H1 (cell line): ENCODE measurements at regions not wholly inside any gene's neighbourhood (a gene's known extent, or its start where the extent isn't known, plus 50 kb on each side); places are given as distances from the start of the nearest gene placed in this dataset.

ENCODE experiments used
- CTCF ChIA-PET: fragments of 300-600 bp; sonication (Branson Sonifier 250); formaldehyde crosslinking; loops from one replicate; lab custom pipeline; 2021; ENCODE audit not compliant: partially characterized antibody; lab: Charles Lee
- POLR2A ChIA-PET: fragments of 300-600 bp; sonication (Branson Sonifier 250); formaldehyde crosslinking; loops from one replicate; lab custom pipeline; 2021; ENCODE audit warnings: inconsistent platforms; ENCODE audit not compliant: partially characterized antibody; lab: Charles Lee
- DNase-seq, 2 experiments: peaks; one replicate each; pipeline versions ENCODE4 v3.0.0 to v3.0.0-alpha.2; 2010 to 2022; ENCODE audit warnings: low spot score in 2 of 2, low read depth in 1 of 2, mixed read lengths in 1 of 2
- FAIRE-seq: peaks from 2 replicates; lab custom pipeline; 2011; peaks lifted over from hg19 to GRCh38; lab: Jason Lieb, UNC
- H2AFZ ChIP-seq: 2 replicates; pipeline ENCODE4 v1.8.1; 2012; ENCODE audit warnings: low read length, inconsistent platforms
- H2AK5ac ChIP-seq: 2 replicates; pipeline ENCODE4 v1.6.1; 2013; ENCODE audit warnings: low read depth, low read length
- H2BK120ac ChIP-seq: replicated peaks from 2 replicates; pipeline ENCODE3; 2013; ENCODE audit warnings: low read depth, low read length, inconsistent platforms
- H2BK12ac ChIP-seq: 2 replicates; pipeline ENCODE4 v1.6.1; 2013; ENCODE audit warnings: low read depth, low read length
- H2BK15ac ChIP-seq: 2 replicates; pipeline ENCODE4 v1.6.1; 2013; ENCODE audit warnings: low read length
- H2BK20ac ChIP-seq: 2 replicates; pipeline ENCODE4 v1.6.1; 2013; ENCODE audit warnings: low read length
- H2BK5ac ChIP-seq: 2 replicates; pipeline ENCODE4 v1.6.1; 2013; ENCODE audit warnings: low read depth, low read length
- H3K14ac ChIP-seq: 2 replicates; pipeline ENCODE4 v1.6.1; 2013; ENCODE audit warnings: inconsistent platforms; ENCODE audit not compliant: insufficient read length
- H3K18ac ChIP-seq: 2 replicates; pipeline ENCODE4 v1.6.1; 2013; ENCODE audit warnings: low read length; ENCODE audit errors: extremely low read depth
- H3K23ac ChIP-seq: 2 replicates; pipeline ENCODE4 v1.6.1; 2013; ENCODE audit warnings: inconsistent platforms; ENCODE audit not compliant: insufficient read length
- H3K23me2 ChIP-seq: 2 replicates; pipeline ENCODE4 v1.6.1; 2013; ENCODE audit warnings: low read depth, low read length
- H3K27ac ChIP-seq: 2 replicates; pipeline ENCODE4 v1.6.1; 2011; ENCODE audit warnings: low read depth, low read length, inconsistent platforms
- H3K27me3 ChIP-seq, 4 experiments: replicated peaks in 1 of 4; 1 replicate in 1 of 4; 2 replicates in 3 of 4; pipeline versions ENCODE4 v1.6.1 to v1.8.1; 2011 to 2013; ENCODE audit warnings: low read length in 3 of 4, mild to moderate bottlenecking in 3 of 4, inconsistent platforms in 2 of 4, mixed read lengths in 2 of 4, moderate library complexity in 1 of 4; ENCODE audit not compliant: control insufficient read depth in 3 of 4, insufficient read depth in 3 of 4; ENCODE audit errors: extremely low read depth in 1 of 4
- H3K36me3 ChIP-seq, 4 experiments: 2 replicates each; pipeline versions ENCODE4 v1.6.1 to v1.8.1; 2011 to 2013; ENCODE audit warnings: mild to moderate bottlenecking in 4 of 4, low read length in 3 of 4, moderate library complexity in 2 of 4, control low read depth in 1 of 4, inconsistent platforms in 1 of 4; ENCODE audit not compliant: insufficient read depth in 4 of 4, control insufficient read depth in 2 of 4
- H3K4ac ChIP-seq: replicated peaks from 2 replicates; pipeline ENCODE3; 2013; ENCODE audit warnings: low read length, low read depth, mixed read lengths, inconsistent platforms; ENCODE audit not compliant: insufficient read length
- H3K4me1 ChIP-seq, 4 experiments: replicated peaks in 1 of 4; 1 replicate in 1 of 4; 2 replicates in 3 of 4; pipeline versions ENCODE4 v1.6.1 to v1.8.1; 2011 to 2013; ENCODE audit warnings: low read length in 3 of 4, inconsistent platforms in 2 of 4, mixed read lengths in 1 of 4; ENCODE audit not compliant: insufficient read depth in 4 of 4, control insufficient read depth in 3 of 4
- H3K4me2 ChIP-seq, 2 experiments: 2 replicates each; pipeline versions ENCODE4 v1.6.1 to v1.8.1; 2011 to 2013; ENCODE audit warnings: low read depth in 2 of 2, low read length in 2 of 2, control low read depth in 1 of 2, inconsistent platforms in 1 of 2, mild to moderate bottlenecking in 1 of 2; ENCODE audit not compliant: insufficient read depth in 1 of 2
- H3K4me3 ChIP-seq, 4 experiments: fragments of 200-600, 300-600 bp in 1 of 4; sonication (generic), shearing (Covaris generic), sonication (Bioruptor Twin) in 1 of 4; 2 replicates each; pipeline versions ENCODE4 v1.5.1 to v1.8.1; 2011 to 2016; ENCODE audit warnings: low read length in 4 of 4, low read depth in 3 of 4, control low read depth in 2 of 4, inconsistent platforms in 2 of 4, mild to moderate bottlenecking in 2 of 4, mixed read lengths in 1 of 4, moderate library complexity in 1 of 4; ENCODE audit not compliant: insufficient read depth in 2 of 4; ENCODE audit errors: extremely low read depth in 1 of 4
- H3K56ac ChIP-seq: replicated peaks from 2 replicates; pipeline ENCODE3; 2013; ENCODE audit warnings: low read depth, mild to moderate bottlenecking, mixed read lengths, low read length, inconsistent platforms; ENCODE audit not compliant: insufficient read length
- H3K79me1 ChIP-seq: 2 replicates; pipeline ENCODE4 v1.6.1; 2013; ENCODE audit warnings: low read depth, low read length, control low read depth
- H3K79me2 ChIP-seq, 2 experiments: 2 replicates each; pipeline versions ENCODE4 v1.6.1 to v1.8.1; 2012 to 2013; ENCODE audit warnings: low read length in 2 of 2, mild to moderate bottlenecking in 2 of 2, inconsistent platforms in 1 of 2; ENCODE audit not compliant: insufficient read depth in 2 of 2, control insufficient read depth in 1 of 2
- H3K9ac ChIP-seq, 4 experiments: replicated peaks in 1 of 4; 1 replicate in 1 of 4; 2 replicates in 3 of 4; pipeline versions ENCODE4 v1.6.1 to v1.8.1; 2011 to 2013; ENCODE audit warnings: low read depth in 3 of 4, low read length in 3 of 4, control low read depth in 2 of 4, mild to moderate bottlenecking in 2 of 4, moderate library complexity in 2 of 4, inconsistent platforms in 1 of 4; ENCODE audit errors: extremely low read depth in 1 of 4
- H3K9me3 ChIP-seq, 2 experiments: 2 replicates each; pipeline versions ENCODE4 v1.6.1 to v1.8.1; 2012 to 2013; ENCODE audit warnings: mild to moderate bottlenecking in 2 of 2, moderate library complexity in 2 of 2, control low read depth in 1 of 2, inconsistent platforms in 1 of 2, low read depth in 1 of 2, low read length in 1 of 2, mixed read lengths in 1 of 2; ENCODE audit not compliant: insufficient read depth in 2 of 2
- H4K20me1 ChIP-seq, 2 experiments: replicated peaks in 1 of 2; 2 replicates each; pipeline versions ENCODE3 to v1.8.1; 2011 to 2013; ENCODE audit warnings: inconsistent platforms in 2 of 2, low read length in 2 of 2, mild to moderate bottlenecking in 1 of 2; ENCODE audit not compliant: insufficient read depth in 2 of 2, control insufficient read depth in 1 of 2
- H4K5ac ChIP-seq: 2 replicates; pipeline ENCODE4 v1.6.1; 2013; ENCODE audit warnings: low read length, low read depth, mixed read lengths, inconsistent platforms; ENCODE audit not compliant: insufficient read length
- H4K8ac ChIP-seq: 2 replicates; pipeline ENCODE4 v1.8.0; 2013; ENCODE audit warnings: mild to moderate bottlenecking, moderate library complexity, low read length, inconsistent platforms; ENCODE audit not compliant: insufficient read depth; ENCODE audit errors: extremely low read depth
- H4K91ac ChIP-seq: replicated peaks from 2 replicates; pipeline ENCODE3; 2013; ENCODE audit warnings: low read length, mixed read lengths, inconsistent platforms; ENCODE audit not compliant: insufficient read length
- ATF2 ChIP-seq: IDR thresholded peaks from 2 replicates; pipeline ENCODE4 v1.6.1; 2012; ENCODE audit warnings: low read length, inconsistent platforms
- CBX5 ChIP-seq: fragments of 300-800, 300-1000 bp; sonication (generic); IDR thresholded peaks from 2 replicates; pipeline ENCODE4 v1.7.1; 2016; ENCODE audit warnings: antibody characterized with exemption, low read length, low read depth
- CEBPB ChIP-seq: IDR thresholded peaks from 2 replicates; pipeline ENCODE4 v1.6.1; 2012; ENCODE audit warnings: low read depth, low read length
- EZH2 ChIP-seq: fragments of 200-600 bp; sonication (generic); IDR thresholded peaks from 2 replicates; pipeline ENCODE4 v1.7.1; 2012; ENCODE audit warnings: low read depth, mild to moderate bottlenecking, moderate library complexity, low read length, inconsistent platforms; ENCODE audit not compliant: severe bottlenecking
- HDAC6 ChIP-seq: IDR thresholded peaks from one replicate; pipeline ENCODE4 v1.7.1; 2012; ENCODE audit warnings: low read depth, mild to moderate bottlenecking, inconsistent platforms, low read length, moderate library complexity
- KDM1A ChIP-seq: fragments of 200-600, 300-600 bp; sonication (generic); IDR thresholded peaks from 2 replicates; pipeline ENCODE4 v1.7.1; 2016; ENCODE audit warnings: mild to moderate bottlenecking, low read length, borderline replicate concordance
- RAD21 ChIP-seq, 2 experiments: IDR thresholded peaks in 1 of 2; conservative IDR thresholded peaks in 1 of 2; 2 replicates each; pipeline ENCODE4 v1.6.1; 2011; ENCODE audit warnings: low read depth in 2 of 2, low read length in 2 of 2, improper control_type of control experiment in 1 of 2, inconsistent platforms in 1 of 2, mild to moderate bottlenecking in 1 of 2, moderate library complexity in 1 of 2
- SAP30 ChIP-seq: fragments of 300-600 bp; sonication (generic); IDR thresholded peaks from 2 replicates; pipeline ENCODE4 v1.7.1; 2012; ENCODE audit warnings: low read length, moderate library complexity, mild to moderate bottlenecking, inconsistent platforms; ENCODE audit not compliant: insufficient read depth, insufficient replicate concordance
- SIN3A ChIP-seq, 2 experiments: IDR thresholded peaks in 1 of 2; conservative IDR thresholded peaks in 1 of 2; 2 replicates each; pipeline ENCODE4 v1.6.1; 2011 to 2012; ENCODE audit warnings: low read length in 2 of 2, improper control_type of control experiment in 1 of 2, low read depth in 1 of 2, mild to moderate bottlenecking in 1 of 2
- SP2 ChIP-seq: IDR thresholded peaks from 2 replicates; pipeline ENCODE4 v1.6.1; 2012; ENCODE audit warnings: mild to moderate bottlenecking, low read length, inconsistent platforms
- TAF7 ChIP-seq: optimal IDR thresholded peaks from 2 replicates; pipeline ENCODE3; 2011; ENCODE audit warnings: low read depth, mild to moderate bottlenecking, inconsistent platforms, low read length, moderate library complexity, borderline replicate concordance
- ZNF274 ChIP-seq: IDR thresholded peaks from 2 replicates; pipeline ENCODE4 v1.7.0; 2012; ENCODE audit warnings: low read length, borderline replicate concordance; ENCODE audit errors: extremely low read depth
- WGBS, 2 experiments: shearing (Covaris generic) in 1 of 2; methylation state at CpG; one replicate each; pipeline versions ENCODE4 v1.1.6 to v1.1.7; 2013 to 2015; ENCODE audit warnings: low lambda C conversion rate in 2 of 2, mixed read lengths in 2 of 2, inconsistent platforms in 1 of 2, low coverage in 1 of 2, missing lambda C conversion rate in 1 of 2; ENCODE audit not compliant: insufficient replicate concordance in 2 of 2, insufficient coverage in 1 of 2, insufficient read length in 1 of 2; ENCODE audit errors: extremely low coverage in 1 of 2, missing lambda C conversion rate in 1 of 2; 5-methylcytosine and 5-hydroxymethylcytosine counted together

- ChIA-PET CTCF (interaction anchor here (0.7 to 5.3 kb wide), 10 partner anchors 9 to 113 kb away, joined by 3 to 21 read pairs (median 4); no protein-coding TSS in a partner anchor), POLR2A (interaction anchor here (0.7 kb wide), 1 partner anchor 78 kb away, joined by 3 read pairs; no protein-coding TSS in a partner anchor)
- no peak overlapping the region for H3K4me3 ChIP-seq
- no peak overlapping the region for H3K27ac ChIP-seq
- H2AFZ ChIP-seq = no peak overlapping the region
- H3K79me2 ChIP-seq = no peaks in the 10 kb centered on the region
- H2BK12ac ChIP-seq = no peak overlapping the region
- no peak overlapping the region for H2AK5ac ChIP-seq
- no peaks in the 10 kb centered on the region for H3K23me2 ChIP-seq
- no peak for DNase-seq
- no peak overlapping the region for H3K23ac ChIP-seq
- H3K4me2 ChIP-seq = no peak overlapping the region
- no peak overlapping the region for H3K9ac ChIP-seq
- no peak overlapping the region for H3K4ac ChIP-seq
- no peaks in the 10 kb centered on the region for H3K27me3 ChIP-seq
- no peaks in the 10 kb centered on the region for H3K4me1 ChIP-seq
- no peak for FAIRE-seq
- H2BK120ac ChIP-seq = no peak overlapping the region
- no peak overlapping the region for H2BK15ac ChIP-seq
- no peaks in the 10 kb centered on the region for H3K36me3 ChIP-seq
- no peaks in the 10 kb centered on the region; the same call in 1 of the 2 replicates for H3K79me1 ChIP-seq
- H3K18ac ChIP-seq = no peak overlapping the region
- H4K5ac ChIP-seq = no peak overlapping the region
- H3K14ac ChIP-seq = no peak overlapping the region
- WGBS, 2 experiments = 89% methylated on average over 5 of the region's 5 CpGs; no CpG with 5 or more reads in 1 of the 2 experiments
- H4K91ac ChIP-seq = no peak overlapping the region
- no peak overlapping the region for H2BK20ac ChIP-seq
- H3K9me3 ChIP-seq = no peaks in the 10 kb centered on the region
- H4K8ac ChIP-seq = no peak overlapping the region
- no peak overlapping the region for H3K56ac ChIP-seq
- H4K20me1 ChIP-seq = peaks cover 0 to 2% of the 10 kb centered on the region in 2 experiments
- H2BK5ac ChIP-seq = no peak overlapping the region
- TF ChIP-seq CBX5 (no peak), SAP30 (no peak), KDM1A (no peak), ZNF274 (no peak), EZH2 (no peak), SIN3A (conservative IDR thresholded peaks at IDR 0.05 in 1 of 2, IDR thresholded peaks at IDR 0.05 in 1 of 2; ENCODE audit: low read depth in 1 of 2, low read length in 2 of 2) (no peak), CEBPB (no peak), HDAC6 (no peak), ATF2 (no peak), RAD21 (IDR thresholded peaks at IDR 0.05 in 1 of 2, conservative IDR thresholded peaks at IDR 0.05 in 1 of 2; ENCODE audit: low read depth in 2 of 2, low read length in 2 of 2) (no peak), SP2 (no peak), TAF7 (no peak)
Observed at GRCh38 chr7:130988443-130988842, 254.4 kb upstream of the KLF14 start.
